Tongue (tissue), 1 donor: ENCODE measurements at regions not wholly inside any gene's neighbourhood (a gene's known extent, or its start where the extent isn't known, plus 50 kb on each side); places are given as distances from the start of the nearest gene placed in this dataset.

ENCODE experiments used
- DNase-seq: peaks from one replicate; pipeline ENCODE4 v3.0.0-alpha.2; 2015

DNA sequence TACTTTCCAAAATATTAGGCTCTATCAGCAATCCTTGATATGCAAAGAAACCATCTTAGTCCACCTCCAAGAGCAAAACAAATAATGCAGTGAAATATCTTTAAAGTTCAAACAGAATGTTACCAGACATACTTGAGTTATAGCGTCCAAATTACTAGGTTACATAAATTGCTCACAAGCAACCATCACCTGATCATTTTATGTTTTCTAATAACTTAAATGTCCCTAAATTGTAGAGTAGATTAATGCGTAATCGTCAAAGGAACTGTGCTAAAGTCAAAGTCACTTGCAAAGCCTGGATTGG, 350.6 kb upstream of the ARGLU1 start:
- peak; percentile 12 for DNase-seq

- DNase-seq, result peak; percentile 93
These were observed 350.0 kb upstream of the ARGLU1 start for GRCh38 chr13:106917673-106918556.

DNA sequence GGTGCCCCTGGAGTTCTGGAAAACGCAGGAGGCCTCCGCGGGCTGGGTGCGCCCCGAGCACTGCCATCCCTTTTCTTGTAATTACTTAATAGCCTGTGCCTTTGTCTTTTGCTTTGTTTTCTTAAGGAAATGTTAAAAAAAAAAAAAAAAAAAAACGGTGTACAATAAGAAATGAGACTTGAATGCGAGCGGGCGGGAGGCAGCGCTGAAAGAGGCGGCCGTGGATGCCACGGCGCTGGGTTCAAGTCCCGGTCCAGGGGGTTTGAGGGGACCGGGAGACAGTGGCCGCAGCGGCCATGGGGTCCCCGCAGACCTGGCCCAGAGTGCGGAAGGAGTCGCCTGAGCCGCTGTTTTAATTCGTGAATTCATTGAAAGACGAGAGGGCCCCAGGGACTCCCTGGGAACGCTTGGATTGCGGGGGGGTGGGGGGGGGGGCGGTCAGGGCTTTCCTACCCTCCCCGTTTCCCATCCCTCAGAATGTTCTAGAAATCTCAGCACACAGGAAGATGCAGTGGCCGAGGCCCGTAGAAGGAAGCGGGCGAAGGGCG, 349.2 kb upstream of the ARGLU1 start:
- DNase-seq, result peak; percentile 49

GRCh38 chr13:106916329-106916976, 348.5 kb upstream of the ARGLU1 start:
- DNase-seq, result peak; percentile 33

GRCh38 chr13:106915146-106915545, 347.2 kb upstream of the ARGLU1 start:
- no peak for DNase-seq

- no peak for DNase-seq
These were observed 343.7 kb upstream of the ARGLU1 start for GRCh38 chr13:106911627-106912026.

- no peak for DNase-seq
These were observed 343.1 kb upstream of the ARGLU1 start for GRCh38 chr13:106911020-106911419.

DNA sequence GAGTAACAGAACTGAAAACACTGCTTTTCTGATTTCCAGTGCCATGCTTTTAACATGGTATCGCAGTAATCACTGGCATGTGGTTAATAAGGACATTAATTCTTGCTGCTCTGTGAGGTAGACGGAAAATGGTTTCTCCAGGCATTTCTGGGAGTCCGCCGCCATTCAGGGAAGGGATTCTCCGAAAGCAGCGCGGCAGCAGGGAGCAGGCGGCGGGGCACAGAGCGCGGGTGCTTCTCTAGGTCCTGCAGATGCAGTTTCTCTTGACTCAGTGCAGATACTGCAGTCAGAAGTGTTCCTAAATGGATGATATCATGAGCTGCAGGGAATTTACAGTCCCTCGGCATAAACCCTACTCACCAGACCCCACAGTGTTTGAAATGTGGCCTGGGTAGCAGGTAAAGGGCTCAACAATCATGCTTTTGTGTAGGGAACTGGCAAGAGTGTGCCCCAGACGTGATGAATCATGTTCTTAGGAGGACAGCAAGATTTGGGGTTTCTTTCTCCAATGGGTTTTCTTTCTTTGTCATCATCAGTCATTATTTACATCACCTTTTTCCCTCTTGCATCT, 338.6 kb upstream of the ARGLU1 start:
- no peak for DNase-seq

- no peak for DNase-seq
These were observed 337.6 kb upstream of the ARGLU1 start for GRCh38 chr13:106905380-106906162.

GRCh38 chr13:106899442-106899841, 331.5 kb upstream of the ARGLU1 start:
- DNase-seq, result no peak

- no peak for DNase-seq
These were observed 330.3 kb upstream of the ARGLU1 start for GRCh38 chr13:106898231-106898630.

DNA sequence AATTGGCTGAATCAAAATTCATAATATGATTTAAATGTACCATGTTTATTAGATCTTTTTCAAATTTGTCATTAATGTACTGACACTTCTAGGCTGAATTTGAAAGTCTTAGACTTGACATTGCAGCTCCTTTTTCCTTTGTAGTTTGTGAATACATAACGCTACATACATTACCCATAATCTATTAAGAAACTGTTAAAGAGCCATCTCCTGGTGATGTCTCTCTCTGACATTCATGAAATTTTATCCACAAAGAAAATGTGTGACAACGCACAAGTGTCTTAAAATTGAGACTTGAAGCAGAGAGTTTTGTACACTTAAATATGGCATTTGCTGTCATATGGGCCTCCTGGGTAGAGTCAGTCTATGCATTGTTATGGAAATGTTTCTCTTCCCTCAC, 320.2 kb upstream of the ARGLU1 start:
- no peak for DNase-seq

DNA sequence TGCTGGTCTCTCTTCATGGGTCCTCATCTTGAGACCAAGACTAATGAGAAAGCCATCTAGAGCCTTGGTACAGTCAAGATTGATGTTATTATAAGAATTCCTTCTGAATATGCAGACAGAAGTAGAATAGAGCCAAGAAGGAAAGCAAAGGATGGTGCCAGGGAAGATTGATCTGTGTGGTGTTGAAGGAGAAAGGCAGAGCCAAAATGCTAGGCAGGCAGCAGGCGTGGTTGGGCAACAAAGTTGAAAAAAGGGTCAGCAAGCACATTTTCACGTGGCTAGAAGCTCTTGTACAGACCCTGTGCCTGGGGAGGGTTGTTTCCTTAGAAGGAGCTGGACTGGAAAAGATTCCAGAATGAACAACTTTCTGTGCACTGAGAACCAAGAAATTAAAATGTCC, 319.7 kb upstream of the ARGLU1 start:
- no peak for DNase-seq

DNA sequence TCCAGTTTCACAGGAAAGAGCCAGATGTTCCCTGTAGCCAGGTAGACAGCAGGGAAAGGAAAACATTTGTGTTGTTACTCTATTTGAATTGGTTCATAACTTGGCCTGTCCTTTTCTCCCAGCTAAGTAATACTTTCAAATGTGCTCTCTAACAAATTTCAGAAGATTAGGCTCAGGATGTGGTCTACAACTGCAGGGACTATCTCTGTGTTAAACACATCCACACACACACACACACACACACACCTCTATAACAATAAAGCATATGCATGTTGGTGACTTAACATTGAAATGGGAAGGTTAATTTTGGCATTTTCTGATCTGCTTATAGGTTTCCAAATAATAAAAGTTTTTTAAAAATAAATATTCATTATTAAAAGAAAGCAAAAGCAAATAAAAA, 316.0 kb upstream of the ARGLU1 start:
- DNase-seq, result no peak

DNA sequence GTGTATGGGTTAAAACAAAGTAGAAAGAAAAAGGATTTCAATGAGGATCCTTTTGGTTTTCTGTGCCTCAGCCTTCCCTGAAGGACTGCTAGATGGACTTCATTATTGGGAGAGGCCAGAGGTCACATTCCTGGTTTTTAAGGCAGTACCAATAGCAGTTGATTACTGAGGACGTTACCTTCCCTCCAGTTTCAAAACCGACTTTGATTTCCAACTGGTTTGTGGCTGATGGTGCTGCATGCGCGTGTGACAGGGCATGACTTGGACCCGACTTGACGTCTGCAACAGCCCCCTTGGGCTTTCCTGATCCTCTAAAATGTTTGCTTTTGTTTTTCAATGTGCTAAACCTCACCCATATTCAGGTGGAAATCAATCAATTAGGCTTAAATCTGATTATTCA, 314.3 kb upstream of the ARGLU1 start:
- no peak for DNase-seq

DNA sequence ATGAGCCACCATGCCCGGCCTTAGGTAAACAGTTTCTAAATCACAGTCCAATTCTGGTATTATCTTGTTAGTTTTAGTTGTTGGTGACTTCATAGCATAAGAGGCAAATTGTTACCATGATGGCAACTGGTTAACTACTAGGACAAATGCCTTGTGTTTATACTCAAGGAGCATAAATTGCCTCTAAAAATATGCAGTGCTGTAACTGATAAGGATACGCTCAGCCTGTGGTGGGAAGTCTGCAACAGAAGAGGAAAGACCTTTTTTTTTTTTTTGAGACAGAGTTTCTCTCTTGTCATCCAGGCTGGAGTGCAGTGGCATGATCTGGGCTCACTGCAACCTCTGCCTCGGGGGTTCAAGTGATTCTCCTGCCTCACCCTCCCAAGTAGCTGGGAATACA, 311.9 kb upstream of the ARGLU1 start:
- no peak for DNase-seq

DNA sequence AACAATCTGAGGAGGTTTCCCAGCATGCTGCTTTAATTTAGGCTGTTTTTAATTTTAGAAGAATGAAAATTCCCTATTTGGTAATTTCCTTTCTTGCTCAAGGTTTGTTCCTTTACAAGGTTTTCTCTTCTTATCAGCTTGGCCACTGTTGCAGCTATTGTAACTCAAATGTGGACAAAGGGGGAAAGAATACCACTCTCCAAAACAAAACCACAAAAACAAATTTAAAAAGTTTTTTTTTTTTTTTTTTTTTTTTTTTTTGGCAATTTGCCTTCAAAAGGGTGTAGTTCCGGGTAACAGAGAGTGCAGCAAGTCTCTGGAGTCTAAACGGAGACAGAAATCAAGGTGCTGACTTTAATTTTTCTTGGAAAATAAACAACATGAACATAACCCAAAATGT, 306.4 kb upstream of the ARGLU1 start:
- DNase-seq, result no peak

DNA sequence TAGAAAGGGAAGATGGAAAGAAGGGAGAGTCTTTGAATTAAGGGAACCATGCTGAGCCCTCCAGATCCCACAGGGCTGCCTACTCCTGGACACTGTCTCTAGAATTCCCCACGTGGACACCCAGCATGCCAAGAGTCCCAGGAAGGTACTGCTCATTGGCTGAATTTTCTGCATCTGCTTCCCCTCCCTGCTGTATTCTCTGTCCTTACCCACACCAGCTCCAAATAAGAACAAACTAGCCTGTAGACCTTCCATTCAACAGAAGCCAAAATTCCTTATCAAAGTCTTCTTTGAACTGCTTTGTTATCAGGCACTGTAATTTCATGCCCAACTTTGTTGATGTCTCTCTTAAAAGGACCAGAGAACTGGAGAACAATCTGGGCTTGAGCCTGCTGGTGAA, 305.9 kb upstream of the ARGLU1 start:
- no peak for DNase-seq

DNA sequence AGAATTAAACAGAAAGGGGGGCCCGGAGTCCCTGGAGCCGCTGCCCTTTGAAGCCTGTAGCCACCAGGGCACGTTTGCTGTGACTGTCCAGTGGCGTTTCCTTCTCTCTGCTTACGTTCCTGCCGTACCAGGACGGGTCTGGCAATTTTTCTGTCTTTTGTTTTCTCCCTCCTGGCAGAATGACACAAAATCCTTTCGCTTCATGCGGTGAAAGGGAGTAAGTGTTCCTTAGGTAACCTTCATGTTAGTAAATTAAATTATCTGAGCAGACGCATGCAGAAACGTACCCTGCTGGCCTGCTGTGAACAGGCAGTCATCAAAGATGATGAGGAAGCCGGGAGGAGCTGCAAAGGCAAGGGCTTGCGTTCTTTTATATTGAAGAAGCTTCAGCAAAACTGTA, 299.3 kb upstream of the ARGLU1 start:
- DNase-seq, result peak; percentile 42

GRCh38 chr13:106865716-106866440, 297.9 kb upstream of the ARGLU1 start:
- no peak for DNase-seq

- DNase-seq, result peak; percentile 11
These were observed 291.6 kb upstream of the ARGLU1 start for GRCh38 chr13:106859533-106859904.
